ENCODE measurements at regions not wholly inside any gene's neighbourhood (a gene's known extent, or its start where the extent isn't known, plus 50 kb on each side); places are given as distances from the start of the nearest gene placed in this dataset.
"Not testable (repeated sequence)": the region's sequence is repeated elsewhere in the genome, so short reads cannot be mapped to it uniquely, and the experiment has no call there.

DNA sequence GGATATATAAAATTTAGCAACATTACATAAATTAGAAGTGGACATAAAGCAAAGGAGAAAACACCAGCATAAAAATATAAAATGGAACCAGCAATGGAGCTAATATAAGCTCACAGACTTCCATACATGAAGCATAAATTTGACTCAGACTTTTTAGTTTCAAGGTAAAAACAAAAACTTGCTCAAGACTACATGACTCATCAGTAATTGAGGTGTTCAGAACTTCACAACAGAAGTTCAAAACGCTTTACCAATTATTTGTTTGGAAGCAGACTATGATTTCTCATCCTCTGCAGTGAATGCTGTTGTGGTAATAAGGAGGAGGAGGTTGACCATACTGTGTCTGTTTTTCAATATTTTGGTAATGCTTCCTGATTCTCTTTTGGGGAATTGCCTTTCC is 192.0 kb upstream of the MEIS1 start:
- not testable (repeated sequence) for DNase-seq (ENCODE audit: low spot score)

DNA sequence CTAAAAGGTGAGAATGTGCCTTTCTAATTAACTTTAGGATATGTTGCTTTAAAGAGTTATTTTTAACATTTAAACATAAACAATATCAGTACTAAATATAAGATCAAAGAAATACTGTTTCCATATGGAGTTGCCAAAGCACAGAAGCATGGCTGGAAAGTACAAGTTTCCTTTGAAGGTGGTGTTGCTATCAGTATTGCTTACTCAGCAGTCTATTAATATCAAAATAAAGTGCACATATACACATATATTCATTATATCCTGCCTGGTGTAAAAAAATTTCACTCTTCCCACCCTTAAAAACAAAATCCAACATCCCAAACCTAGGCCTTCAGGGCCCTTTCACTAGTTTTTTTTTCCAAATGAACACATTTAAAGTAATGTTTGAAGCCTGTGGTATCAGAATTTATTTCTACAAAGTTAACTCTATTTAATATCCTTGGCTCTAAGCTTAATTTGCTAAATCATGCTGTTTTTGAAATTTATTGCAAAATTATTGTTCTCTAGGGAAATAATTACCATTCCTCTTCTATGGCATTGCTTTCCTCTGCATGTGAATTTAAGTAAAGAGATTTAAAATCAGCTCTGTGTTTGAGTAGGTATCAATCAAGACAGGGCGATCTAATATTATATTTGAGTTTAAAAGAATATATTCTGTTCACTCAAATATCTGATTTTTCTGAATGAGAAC is 192.7 kb upstream of the MEIS1 start:
- DNase-seq (ENCODE audit: low spot score), result no peak

DNA sequence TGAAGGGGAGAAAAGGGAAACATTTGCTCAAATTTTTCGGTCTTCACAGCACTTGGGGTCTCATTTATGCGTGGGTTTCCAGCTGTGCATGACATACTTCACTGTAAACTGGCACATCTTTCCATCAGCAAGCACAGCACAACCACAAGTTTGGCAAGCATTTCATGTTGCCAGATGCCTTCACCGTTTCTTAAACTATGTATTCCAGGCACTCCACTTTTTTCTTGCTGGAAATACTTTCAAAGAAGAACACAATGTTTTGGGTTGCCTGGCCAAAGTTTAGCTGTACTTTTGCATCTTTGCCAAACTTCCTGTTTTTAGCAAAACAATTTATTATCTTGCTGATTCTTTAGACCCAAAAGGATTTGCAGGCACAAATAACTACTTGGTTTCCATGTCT is 194.6 kb upstream of the MEIS1 start:
- DNase-seq (ENCODE audit: low spot score), result no peak

DNA sequence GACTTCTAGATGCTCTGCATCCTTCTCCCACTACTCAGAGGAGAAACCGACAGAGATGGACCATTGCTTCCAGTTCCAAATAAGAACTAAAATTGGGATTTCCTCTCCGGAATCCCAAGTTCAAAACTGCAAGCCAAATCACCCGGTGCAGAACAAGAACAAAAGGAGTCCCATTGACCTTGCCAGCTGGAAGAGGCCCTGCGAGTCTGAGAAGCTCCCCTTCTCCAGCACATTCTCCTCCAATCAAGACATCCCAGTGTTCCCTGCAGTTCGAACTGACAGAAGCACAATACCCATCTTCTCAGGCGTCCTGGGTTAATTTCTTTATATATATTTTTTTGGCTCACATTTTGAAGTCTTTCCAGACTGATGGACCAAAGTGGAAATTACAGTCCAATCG is 195.3 kb upstream of the MEIS1 start:
- no peak for DNase-seq (ENCODE audit: low spot score)

DNA sequence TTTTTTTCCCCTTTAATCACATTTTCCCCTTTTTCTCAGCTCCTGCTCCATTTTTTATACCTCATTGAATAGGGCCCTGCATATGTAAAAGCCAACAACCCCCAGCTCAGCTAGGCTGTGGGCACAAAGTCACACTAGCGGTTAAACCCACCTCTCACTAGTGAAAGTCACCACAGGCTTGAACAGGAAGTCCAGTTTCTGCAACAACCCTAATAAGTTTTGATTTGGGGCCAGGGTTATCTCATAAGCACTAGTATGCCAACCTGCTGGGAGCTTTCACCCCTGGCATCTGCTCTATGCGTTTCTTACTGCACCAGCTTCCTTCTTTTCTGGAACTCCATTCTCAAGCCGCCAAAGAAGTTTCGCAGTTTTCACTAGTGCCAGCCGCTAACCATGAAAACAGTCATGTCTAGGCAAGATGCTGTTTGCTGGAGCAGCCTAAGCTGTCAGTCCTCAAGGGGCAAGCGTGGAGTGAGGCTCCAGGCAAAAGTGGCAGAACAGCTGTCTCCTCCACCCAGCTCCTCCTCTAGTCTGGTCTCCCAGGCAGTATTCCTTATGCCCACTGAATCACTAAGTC is 197.0 kb upstream of the MEIS1 start:
- no peak for DNase-seq (ENCODE audit: low spot score)

DNA sequence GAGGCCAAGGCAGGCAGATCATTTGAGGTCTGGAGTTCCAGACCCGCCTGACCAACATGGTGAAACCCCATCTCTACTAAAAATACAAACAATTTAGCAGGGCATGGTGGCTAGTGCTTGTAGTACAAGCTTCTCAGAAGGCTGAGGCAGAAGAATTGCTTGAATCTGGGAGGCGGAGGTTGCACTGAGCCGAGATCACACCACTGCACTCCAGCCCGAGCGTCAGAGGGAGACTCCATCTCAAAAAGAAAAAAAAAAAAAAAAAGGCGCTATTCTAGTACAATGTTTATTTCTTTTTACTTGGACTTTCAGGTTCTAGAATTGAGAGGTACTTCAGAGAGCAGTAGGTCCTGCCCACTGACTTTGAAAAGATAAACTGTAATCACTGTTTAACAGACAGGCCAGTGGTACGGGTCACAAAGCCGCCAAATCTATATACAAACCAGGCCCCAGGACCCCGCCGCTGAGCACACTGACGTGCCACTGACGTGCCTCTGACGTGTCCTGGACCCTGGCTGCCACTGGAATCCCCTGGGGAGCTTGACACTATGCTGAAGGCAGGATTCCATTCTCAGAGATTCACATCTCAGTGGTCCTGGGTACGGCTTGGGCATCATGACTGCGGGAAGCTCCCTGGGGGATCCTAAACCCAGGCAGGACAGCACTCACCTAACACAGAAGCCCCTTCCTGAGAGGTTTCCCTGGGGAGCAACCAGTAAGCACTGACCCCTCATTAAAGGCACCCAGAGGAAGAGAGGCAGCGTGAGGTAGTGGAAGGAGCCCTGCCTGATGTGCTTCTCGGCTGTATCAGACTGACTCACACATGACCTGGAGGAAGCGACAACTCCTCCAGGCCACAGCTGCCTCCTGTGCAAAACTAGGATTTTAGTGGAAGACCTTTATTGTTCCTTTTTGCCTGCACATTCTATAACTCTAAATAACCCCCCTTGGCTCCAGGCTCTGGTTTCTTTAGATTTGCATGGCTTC is 197.8 kb upstream of the MEIS1 start:
- no peak for DNase-seq (ENCODE audit: low spot score)

DNA sequence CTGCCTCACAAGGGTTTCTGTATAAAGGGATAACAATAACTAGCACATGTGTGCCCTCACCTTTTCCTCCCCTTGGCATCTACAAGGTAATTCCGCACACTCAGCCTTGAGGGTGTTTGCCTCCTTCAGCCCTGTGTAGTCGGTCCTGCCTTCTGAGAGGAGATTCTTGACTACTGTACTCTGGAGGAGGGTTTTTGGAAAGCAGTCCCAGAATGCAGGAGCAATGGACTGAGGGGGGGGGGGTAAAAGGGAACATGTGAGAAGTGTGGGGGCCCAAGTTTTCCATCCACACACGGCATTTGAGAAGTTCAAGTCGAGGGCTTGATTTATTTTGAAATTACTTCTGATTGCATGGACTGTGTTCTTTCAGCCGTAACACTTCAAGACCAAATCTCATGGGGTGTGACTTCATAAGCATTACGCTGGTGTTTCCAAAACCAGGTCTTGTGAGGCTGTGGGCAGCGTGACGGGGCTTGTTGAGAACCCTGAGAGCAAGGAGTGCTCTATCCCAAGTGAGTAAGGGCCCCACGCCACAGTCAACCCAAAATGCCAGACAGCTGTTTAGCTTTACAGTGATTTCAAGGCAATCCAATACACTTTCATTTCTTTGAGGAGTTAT is 198.7 kb upstream of the MEIS1 start:
- DNase-seq (ENCODE audit: low spot score), result no peak

DNA sequence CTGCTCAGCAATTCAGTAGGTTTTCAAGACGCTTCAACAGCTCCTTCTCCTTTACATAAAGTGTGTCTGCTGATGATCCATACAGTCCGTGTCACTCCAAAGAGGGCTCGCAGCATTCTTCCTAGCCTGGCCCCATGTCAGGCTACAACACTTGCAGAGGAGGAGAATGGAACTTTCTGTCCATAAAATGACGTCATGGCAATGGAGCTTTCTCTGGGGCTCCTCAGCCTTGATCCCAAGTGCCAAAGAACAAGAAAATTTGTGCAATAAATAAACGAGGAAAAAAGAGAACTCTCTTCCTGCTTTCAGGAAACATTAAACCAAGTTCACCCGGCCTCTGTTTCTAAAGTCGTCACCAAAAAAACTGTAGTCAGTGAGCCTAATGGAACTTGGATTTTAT is 199.5 kb upstream of the MEIS1 start:
- no peak for DNase-seq (ENCODE audit: low spot score)

DNA sequence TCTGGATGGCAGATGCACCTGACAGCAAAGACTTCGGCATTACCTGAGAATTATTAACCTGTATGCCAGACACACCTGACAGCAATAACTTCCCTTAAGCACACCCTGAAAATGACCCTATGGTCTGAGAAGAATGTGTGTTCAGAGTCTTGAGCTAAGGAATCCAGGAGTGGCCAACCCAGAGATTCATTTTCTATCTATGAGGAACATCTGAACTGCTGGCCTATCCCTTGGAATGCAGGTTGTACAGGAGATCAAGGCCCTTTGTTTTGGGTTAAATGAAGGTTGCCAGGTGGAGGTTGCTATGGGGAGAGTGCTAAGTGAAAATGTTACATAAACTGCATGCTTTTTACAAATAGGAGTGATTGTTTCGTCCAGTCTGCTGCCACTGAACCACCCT is 200.9 kb upstream of the MEIS1 start:
- no peak for DNase-seq (ENCODE audit: low spot score)

DNA sequence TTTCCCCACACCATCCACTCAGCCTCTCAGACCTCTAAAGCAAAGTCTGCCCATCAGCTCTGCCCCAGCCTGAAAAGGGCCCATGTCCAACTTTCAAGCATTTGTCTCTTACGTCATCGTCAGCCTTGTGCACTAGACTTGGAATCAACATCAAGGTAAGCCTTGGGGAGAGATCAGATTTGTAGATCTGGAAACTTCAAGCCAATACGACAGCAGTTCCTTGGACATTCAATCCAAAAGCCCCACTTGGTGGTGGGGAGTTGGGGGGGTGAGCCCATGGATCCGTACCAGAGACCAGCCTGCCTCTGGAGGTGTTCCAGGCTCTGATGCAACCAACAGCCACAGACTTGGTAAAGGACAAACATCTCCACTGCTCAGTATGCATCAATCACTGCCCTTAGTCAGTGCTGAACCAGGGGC is 206.8 kb upstream of the MEIS1 start:
- DNase-seq (ENCODE audit: low spot score), result no peak

DNA sequence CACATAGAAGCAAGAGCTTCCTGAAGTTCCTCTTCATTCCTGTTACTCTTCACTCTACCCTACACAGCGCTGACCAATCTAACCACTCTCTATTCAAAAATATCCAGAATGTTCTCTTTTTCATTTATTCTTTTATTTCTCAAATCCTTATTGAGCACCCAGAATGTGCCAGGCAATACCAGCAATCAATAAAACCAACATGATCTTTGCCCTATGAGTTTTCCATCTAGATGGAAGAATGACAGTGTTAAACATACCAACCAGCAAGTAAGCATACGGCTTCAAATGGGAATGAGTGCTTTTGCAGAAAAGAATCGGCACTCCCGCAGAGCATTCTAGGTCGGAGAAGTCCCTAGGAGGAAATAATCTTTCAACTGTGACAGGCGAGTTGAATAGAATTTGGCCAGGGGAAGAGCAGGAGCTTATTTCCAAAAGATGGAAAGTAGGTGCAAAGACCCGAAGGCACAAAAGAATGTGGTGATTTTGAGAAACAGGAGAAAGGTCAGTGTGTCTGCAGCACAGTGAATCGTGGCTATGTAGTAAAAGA is 217.8 kb upstream of the MEIS1 start:
- no peak for DNase-seq (ENCODE audit: low spot score)

DNA sequence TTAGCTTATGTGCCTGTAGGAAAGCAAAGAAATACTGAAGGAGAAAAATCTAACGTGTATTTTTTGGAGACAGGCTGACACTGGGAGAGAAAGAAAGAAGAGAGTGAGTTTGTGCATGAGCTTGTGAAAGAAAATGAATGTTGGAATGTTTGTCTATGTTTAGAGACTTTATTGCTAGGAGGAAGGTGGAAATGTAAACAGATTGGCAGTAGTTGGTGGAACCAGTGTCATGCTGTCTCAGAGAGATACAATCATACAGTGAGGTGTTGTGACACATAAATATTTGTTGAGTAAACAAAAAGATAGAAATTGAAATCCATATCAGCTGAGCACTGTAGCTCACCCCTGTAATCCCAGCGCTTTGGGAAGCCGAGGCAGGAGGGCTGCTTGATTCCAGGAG is 222.2 kb upstream of the MEIS1 start:
- DNase-seq (ENCODE audit: low spot score), result no peak

DNA sequence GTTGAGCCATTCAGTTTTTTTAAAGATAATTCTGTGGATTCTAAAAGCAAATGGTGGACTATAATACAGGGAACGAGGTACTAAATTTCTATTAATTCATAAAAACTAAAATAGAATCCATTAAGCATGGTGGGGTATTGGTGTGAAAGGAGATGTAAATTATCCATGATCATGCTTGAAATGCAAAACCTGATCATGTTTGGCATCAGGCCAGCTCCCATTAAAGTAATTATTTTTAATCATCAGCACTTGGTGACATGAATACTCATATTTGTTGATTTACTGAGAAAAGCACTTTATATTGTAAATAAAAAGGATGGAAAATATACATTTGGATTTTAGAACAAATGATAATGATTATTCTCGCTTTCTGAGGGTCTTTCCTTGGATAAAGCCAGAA is 232.3 kb upstream of the MEIS1 start:
- no peak for DNase-seq (ENCODE audit: low spot score)

DNA sequence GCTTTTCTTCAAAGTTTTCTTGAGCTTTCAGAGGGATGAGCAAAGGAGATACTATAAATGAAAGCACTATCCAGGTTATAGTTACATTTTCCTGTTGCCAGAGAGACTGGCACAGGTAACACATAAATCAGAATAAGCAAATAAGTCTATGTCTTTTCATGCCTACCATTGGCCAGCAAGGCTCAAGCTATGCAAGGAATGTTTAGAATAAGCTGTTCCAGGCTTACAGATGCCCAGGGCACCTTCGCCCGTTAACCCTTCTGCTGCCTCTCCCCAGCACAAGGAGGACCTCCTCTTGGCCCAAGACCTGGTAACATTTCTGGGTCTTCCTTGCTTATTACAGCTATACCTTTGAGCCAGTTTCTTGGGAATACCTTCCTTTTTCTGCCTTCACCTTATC is 233.7 kb upstream of the MEIS1 start:
- no peak for DNase-seq (ENCODE audit: low spot score)

DNA sequence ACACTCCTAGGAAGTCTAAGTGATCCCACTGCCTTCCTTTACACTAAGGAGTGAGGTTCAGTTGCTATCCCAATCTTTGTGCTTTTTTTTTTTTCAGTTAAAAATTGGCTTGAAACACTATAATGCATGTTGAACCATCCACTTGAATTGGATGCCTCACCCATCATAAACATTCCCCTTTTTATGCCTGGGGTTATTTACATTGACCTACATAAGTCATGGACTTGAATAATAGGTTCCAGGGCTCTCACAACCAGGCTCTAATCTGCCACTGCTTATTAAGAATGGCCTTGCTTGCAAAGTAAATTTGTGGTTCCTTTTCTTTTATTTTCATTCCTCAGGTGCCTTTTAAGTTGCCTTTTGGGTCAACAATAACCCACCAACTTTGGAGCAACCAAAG is 236.1 kb upstream of the MEIS1 start:
- no peak for DNase-seq (ENCODE audit: low spot score)

DNA sequence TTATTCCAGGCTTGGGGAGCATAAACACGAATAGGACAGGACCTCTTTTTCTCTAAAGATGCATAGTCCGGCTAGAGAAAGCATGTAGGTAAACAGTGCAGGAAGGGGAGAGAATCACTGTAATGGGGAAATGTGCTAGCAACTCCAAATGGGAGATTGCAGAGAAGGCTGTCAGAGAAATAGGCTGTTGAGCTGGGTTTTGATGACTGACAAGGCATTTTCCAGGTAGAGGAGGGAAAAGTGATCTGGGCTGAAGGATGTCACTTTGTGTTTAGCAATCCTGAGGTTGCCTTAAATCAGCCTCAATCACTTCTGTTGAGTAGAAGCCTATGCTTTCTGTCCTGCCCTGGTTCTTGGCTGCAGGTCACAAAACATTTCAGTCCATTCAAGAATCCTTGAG is 242.0 kb upstream of the MEIS1 start:
- DNase-seq (ENCODE audit: low spot score), result no peak

DNA sequence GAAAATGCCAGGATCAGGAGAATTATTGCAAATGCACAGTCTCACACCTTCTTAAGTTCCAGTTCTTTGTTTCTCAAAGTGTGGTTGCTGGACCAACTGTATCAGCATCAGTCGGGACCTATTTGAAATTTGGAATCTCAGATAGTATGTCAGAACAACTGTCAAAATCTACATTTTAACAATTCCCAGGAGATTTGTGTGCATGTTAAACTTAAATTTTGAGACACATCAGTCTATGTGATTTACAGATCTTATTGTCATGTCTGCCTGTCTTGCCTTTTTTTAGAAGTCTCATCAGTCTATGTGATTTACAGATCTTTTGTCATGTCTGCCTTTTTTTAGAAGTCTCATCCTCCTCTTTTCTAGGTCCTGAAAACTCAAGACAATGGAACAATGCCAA is 243.6 kb upstream of the MEIS1 start:
- DNase-seq (ENCODE audit: low spot score), result no peak

DNA sequence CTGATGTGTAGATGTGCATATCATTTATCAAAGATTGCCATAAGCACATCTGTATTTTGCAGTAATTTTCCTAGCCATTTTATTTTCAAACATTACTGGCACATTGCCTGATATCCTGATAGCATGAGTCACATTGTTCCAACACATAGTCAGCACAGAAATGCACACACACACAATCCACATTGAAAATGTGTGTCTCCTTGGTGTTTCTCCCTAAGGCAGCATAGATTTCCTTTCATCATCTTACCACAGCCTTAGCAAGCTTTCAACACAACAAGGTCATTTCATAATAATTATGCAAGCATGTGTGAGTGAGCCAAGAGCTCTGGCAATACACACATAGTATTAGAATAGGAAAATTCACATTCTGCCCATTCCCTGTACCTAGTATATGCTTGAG is 245.4 kb upstream of the MEIS1 start:
- DNase-seq (ENCODE audit: low spot score), result no peak

DNA sequence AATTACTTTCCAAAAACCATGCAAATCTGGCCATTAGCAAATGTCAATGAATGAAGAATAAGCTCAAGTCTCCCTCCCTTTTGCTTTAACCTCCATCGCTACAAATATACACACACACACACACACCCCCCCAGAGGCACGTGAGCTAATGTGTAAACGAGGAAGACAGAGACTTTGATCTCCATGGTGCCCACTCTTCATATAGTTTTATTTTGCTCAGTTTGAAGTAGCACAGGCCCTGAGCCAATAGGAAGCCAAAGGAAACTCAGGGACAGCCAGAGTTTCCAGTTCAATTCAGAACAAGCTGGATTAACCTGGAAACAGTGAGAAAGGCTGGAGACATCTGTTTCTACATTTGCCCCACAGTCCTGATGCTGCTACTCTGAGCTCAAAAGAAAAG is 248.4 kb upstream of the MEIS1 start:
- DNase-seq (ENCODE audit: low spot score), result no peak

DNA sequence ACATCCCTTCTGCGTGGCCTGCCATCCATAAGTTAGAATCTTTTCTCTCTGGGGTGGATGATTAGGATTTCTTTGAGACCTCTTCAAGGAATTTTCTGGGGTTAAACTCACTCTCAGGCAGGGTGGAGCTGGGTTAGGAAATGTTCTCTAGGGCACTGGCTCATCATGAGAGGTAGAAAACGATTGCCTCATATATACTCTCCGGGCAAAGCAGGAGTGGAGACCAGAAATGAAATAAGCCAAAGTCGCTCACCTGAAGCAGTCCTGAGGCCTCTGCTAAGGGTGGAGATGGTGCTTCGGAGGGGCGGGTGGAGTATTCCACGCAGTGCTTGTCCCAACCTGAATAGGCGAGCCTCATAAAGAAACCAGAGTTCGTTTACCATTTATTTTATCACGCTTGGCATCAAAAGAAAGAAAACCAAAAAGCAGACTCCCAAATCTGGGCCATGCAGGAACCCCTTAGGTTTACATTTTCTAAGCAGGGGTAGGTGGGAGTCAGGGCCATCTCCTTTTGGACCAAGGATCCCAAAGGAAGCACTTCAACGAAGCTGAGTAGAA is 249.3 kb upstream of the MEIS1 start:
- DNase-seq (ENCODE audit: low spot score), result no peak

DNA sequence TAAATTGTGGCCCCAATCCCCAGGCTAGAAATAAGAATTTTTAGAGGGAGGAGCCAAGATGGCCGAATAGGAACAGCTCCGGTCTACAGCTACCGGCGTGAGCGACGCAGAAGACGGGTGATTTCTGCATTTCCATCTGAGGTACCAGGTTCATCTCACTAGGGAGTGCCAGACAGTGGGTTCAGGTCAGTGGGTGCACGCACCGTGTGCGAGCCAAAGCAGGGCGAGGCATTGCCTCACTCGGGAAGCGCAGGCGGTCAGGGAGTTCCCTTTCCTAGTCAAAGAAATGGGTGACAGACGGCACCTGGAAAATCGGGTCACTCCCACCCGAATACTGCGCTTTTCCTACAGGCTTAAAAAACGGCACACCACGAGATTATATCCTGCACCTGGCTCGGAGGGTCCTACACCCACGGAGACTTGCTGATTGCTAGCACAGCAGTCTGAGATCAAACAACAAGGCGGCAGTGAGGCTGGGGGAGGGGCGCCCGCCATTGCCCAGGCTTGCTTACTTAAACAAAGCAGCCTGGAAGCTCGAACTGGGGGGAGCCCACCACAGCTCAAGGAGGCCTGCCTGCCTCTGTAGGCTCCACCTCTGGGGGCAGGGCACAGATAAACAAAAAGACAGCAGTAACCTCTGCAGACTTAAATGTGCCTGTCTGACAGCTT is 257.7 kb upstream of the MEIS1 start:
- DNase-seq (ENCODE audit: low spot score), result not testable (repeated sequence)

DNA sequence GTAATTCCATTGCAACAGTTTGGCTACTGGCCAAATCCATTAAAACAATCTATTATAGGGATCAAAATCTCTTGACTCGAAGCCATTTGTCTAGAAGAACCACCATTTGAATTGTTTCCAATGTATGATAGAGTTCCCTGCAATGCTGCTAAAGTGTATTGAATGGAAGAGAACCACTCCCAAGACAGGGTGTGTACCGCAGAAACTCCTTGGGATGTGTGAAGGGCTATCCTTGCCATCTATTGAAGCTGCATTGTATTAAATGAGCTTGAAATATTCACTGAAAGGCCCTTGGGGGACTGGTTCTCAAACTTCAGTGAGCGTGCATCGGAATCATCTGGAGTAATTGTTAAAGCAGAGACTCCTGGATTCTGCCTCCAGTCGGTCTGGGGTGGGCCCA is 260.4 kb upstream of the MEIS1 start:
- no peak for DNase-seq (ENCODE audit: low spot score)
